ENCODE measurements at regions not wholly inside any gene's neighbourhood (a gene's known extent, or its start where the extent isn't known, plus 50 kb on each side); places are given as distances from the start of the nearest gene placed in this dataset.

DNA sequence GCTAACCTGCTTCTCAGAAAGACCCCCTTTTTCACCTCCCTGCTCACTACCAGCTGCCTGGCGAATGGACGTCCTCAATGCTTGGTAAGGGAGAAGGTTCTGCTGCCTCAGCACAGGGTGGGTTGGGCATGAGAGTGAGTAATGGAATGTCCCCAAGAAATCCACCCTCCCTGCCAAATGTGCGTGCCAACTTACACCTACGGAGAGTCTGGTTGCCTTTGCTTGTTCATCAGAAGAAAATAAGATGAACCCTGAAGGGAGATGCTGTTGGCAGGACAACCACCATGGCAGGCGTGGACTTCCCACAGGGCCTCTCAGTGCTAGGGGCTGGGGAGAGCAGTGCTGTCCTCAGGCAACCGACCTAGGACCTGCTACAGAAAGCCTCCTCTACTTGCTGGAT lies 106.0 kb downstream of the XCL2 start (continued):
- TF ChIP-seq, protein P1, sequence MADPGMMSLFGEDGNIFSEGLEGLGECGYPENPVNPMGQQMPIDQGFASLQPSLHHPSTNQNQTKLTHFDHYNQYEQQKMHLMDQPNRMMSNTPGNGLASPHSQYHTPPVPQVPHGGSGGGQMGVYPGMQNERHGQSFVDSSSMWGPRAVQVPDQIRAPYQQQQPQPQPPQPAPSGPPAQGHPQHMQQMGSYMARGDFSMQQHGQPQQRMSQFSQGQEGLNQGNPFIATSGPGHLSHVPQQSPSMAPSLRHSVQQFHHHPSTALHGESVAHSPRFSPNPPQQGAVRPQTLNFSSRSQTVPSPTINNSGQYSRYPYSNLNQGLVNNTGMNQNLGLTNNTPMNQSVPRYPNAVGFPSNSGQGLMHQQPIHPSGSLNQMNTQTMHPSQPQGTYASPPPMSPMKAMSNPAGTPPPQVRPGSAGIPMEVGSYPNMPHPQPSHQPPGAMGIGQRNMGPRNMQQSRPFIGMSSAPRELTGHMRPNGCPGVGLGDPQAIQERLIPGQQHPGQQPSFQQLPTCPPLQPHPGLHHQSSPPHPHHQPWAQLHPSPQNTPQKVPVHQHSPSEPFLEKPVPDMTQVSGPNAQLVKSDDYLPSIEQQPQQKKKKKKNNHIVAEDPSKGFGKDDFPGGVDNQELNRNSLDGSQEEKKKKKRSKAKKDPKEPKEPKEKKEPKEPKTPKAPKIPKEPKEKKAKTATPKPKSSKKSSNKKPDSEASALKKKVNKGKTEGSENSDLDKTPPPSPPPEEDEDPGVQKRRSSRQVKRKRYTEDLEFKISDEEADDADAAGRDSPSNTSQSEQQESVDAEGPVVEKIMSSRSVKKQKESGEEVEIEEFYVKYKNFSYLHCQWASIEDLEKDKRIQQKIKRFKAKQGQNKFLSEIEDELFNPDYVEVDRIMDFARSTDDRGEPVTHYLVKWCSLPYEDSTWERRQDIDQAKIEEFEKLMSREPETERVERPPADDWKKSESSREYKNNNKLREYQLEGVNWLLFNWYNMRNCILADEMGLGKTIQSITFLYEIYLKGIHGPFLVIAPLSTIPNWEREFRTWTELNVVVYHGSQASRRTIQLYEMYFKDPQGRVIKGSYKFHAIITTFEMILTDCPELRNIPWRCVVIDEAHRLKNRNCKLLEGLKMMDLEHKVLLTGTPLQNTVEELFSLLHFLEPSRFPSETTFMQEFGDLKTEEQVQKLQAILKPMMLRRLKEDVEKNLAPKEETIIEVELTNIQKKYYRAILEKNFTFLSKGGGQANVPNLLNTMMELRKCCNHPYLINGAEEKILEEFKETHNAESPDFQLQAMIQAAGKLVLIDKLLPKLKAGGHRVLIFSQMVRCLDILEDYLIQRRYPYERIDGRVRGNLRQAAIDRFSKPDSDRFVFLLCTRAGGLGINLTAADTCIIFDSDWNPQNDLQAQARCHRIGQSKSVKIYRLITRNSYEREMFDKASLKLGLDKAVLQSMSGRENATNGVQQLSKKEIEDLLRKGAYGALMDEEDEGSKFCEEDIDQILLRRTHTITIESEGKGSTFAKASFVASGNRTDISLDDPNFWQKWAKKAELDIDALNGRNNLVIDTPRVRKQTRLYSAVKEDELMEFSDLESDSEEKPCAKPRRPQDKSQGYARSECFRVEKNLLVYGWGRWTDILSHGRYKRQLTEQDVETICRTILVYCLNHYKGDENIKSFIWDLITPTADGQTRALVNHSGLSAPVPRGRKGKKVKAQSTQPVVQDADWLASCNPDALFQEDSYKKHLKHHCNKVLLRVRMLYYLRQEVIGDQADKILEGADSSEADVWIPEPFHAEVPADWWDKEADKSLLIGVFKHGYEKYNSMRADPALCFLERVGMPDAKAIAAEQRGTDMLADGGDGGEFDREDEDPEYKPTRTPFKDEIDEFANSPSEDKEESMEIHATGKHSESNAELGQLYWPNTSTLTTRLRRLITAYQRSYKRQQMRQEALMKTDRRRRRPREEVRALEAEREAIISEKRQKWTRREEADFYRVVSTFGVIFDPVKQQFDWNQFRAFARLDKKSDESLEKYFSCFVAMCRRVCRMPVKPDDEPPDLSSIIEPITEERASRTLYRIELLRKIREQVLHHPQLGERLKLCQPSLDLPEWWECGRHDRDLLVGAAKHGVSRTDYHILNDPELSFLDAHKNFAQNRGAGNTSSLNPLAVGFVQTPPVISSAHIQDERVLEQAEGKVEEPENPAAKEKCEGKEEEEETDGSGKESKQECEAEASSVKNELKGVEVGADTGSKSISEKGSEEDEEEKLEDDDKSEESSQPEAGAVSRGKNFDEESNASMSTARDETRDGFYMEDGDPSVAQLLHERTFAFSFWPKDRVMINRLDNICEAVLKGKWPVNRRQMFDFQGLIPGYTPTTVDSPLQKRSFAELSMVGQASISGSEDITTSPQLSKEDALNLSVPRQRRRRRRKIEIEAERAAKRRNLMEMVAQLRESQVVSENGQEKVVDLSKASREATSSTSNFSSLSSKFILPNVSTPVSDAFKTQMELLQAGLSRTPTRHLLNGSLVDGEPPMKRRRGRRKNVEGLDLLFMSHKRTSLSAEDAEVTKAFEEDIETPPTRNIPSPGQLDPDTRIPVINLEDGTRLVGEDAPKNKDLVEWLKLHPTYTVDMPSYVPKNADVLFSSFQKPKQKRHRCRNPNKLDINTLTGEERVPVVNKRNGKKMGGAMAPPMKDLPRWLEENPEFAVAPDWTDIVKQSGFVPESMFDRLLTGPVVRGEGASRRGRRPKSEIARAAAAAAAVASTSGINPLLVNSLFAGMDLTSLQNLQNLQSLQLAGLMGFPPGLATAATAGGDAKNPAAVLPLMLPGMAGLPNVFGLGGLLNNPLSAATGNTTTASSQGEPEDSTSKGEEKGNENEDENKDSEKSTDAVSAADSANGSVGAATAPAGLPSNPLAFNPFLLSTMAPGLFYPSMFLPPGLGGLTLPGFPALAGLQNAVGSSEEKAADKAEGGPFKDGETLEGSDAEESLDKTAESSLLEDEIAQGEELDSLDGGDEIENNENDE (IDR thresholded peaks at IDR 0.05; ENCODE audit: insufficient replicate concordance, low read length): no peak
- TF ChIP-seq GTF2F1 (IDR thresholded peaks at IDR 0.05; ENCODE audit: borderline replicate concordance, low read depth, low read length): no peak
- no peak for TF ChIP-seq POLR2A (IDR thresholded peaks at IDR 0.05; ENCODE audit: control extremely low read depth in 1 of 2, low read depth in 2 of 2, low read length in 2 of 2)
- no peak for TF ChIP-seq RFX5 (IDR thresholded peaks at IDR 0.05; ENCODE audit: borderline replicate concordance, low read depth, low read length)

Measured in H1 (cell line).